GM19035 (cell line): ENCODE measurements at regions not wholly inside any gene's neighbourhood (a gene's known extent, or its start where the extent isn't known, plus 50 kb on each side); places are given as distances from the start of the nearest gene placed in this dataset.
"Not testable (repeated sequence)": the region's sequence is repeated elsewhere in the genome, so short reads cannot be mapped to it uniquely, and the experiment has no call there.

Source experiments
- ATAC-seq: cut with Tn5 transposase; IDR thresholded peaks from one replicate; pipeline ENCODE4 v1.9.1; 2021; ENCODE audit not compliant: unreplicated experiment

GRCh38 chr14:22492622-22493542, 96.1 kb downstream of the DAD1 start:
- no peak for ATAC-seq

- no peak for ATAC-seq
Measured at GRCh38 chr14:22491683-22492621, 97.1 kb downstream of the DAD1 start.

- ATAC-seq, result not testable (repeated sequence)
Measured at GRCh38 chr14:22491053-22491452, 98.0 kb downstream of the DAD1 start.

- ATAC-seq, result peak; percentile 21
Measured at GRCh38 chr14:22489957-22490950, 98.8 kb downstream of the DAD1 start.

- ATAC-seq, result no peak
Measured at GRCh38 chr14:22489244-22489545, 99.8 kb downstream of the DAD1 start.

- ATAC-seq, result no peak
Measured at GRCh38 chr14:22488522-22489243, 100.3 kb downstream of the DAD1 start.

- ATAC-seq, result no peak
Measured at GRCh38 chr14:22487941-22488340, 101.1 kb downstream of the DAD1 start.

- ATAC-seq, result no peak
Measured at GRCh38 chr14:22487401-22487800, 101.6 kb downstream of the DAD1 start.

- ATAC-seq, result no peak
Measured at GRCh38 chr14:22486675-22487074, 102.3 kb downstream of the DAD1 start.

GRCh38 chr14:22485649-22486048, 103.4 kb downstream of the DAD1 start:
- no peak for ATAC-seq

- ATAC-seq, result no peak
Measured at GRCh38 chr14:22485178-22485577, 103.8 kb downstream of the DAD1 start.

- ATAC-seq, result no peak
Measured at GRCh38 chr14:22484632-22485031, 104.4 kb downstream of the DAD1 start.

- no peak for ATAC-seq
Measured at GRCh38 chr14:22483863-22484593, 105.0 kb downstream of the DAD1 start.

GRCh38 chr14:22482782-22483553, 106.1 kb downstream of the DAD1 start:
- no peak for ATAC-seq

- no peak for ATAC-seq
Measured at GRCh38 chr14:22482085-22482694, 106.8 kb downstream of the DAD1 start.

- ATAC-seq, result no peak
Measured at GRCh38 chr14:22481546-22481945, 107.5 kb downstream of the DAD1 start.

GRCh38 chr14:22479776-22480464, 109.1 kb downstream of the DAD1 start:
- no peak for ATAC-seq

GRCh38 chr14:22479132-22479531, 109.9 kb downstream of the DAD1 start:
- no peak for ATAC-seq
